Lower leg skin (tissue), 3 donors: ENCODE measurements at regions not wholly inside any gene's neighbourhood (a gene's known extent, or its start where the extent isn't known, plus 50 kb on each side); places are given as distances from the start of the nearest gene placed in this dataset.

Source experiments
- CTCF ChIP-seq, 3 donors: fragments of 450-650 bp; IDR thresholded peaks; one replicate each; pipeline ENCODE4 v1.5.1; 2016; ENCODE audit warnings: antibody characterized with exemption in 3 of 3, mild to moderate bottlenecking in 3 of 3, moderate library complexity in 2 of 3
- POLR2A ChIP-seq, 2 donors: fragments of 450-650 bp; IDR thresholded peaks; one replicate each; pipeline ENCODE4 v1.6.1; 2016 to 2017; ENCODE audit warnings: antibody characterized with exemption in 2 of 2, mild to moderate bottlenecking in 1 of 2, moderate library complexity in 1 of 2

- TF ChIP-seq CTCF (IDR thresholded peaks at IDR 0.05) (no peak), POLR2A (IDR thresholded peaks at IDR 0.05) (no peak)
These were observed 955.9 kb downstream of the TBC1D22A start for GRCh38 chr22:47718337-47718736.
